SU-DHL-6 (cell line): ENCODE measurements at regions not wholly inside any gene's neighbourhood (a gene's known extent, or its start where the extent isn't known, plus 50 kb on each side); places are given as distances from the start of the nearest gene placed in this dataset.

Experiments
- H2AFZ ChIP-seq: fragments of 200-600 bp; sonication (generic); 2 replicates; pipeline ENCODE4 v1.6.1; 2014; ENCODE audit warnings: low read depth, mild to moderate bottlenecking, moderate library complexity, mixed read lengths, antibody characterized with exemption, low read length; ENCODE audit not compliant: severe bottlenecking
- H3F3A ChIP-seq: fragments of 200-600 bp; shearing (Covaris generic); 2 replicates; pipeline ENCODE4 v1.6.0; 2016; ENCODE audit warnings: antibody characterized with exemption, mild to moderate bottlenecking; ENCODE audit not compliant: insufficient read depth
- H3K27ac ChIP-seq: fragments of 200-600 bp; sonication (generic); 2 replicates; pipeline ENCODE4 v1.5.1; 2016; ENCODE audit warnings: low read depth, mild to moderate bottlenecking, low read length, moderate library complexity, mixed read lengths
- H3K27me3 ChIP-seq: fragments of 200-600 bp; sonication (generic), shearing (Covaris generic); 2 replicates; pipeline ENCODE4 v1.6.0; 2014; ENCODE audit warnings: mild to moderate bottlenecking, low read length
- H3K36me3 ChIP-seq: fragments of 200-600 bp; sonication (generic); 2 replicates; pipeline ENCODE4 v1.6.1; 2014; ENCODE audit warnings: mild to moderate bottlenecking, low read length, mixed read lengths
- H3K4me2 ChIP-seq: fragments of 300-600, 200-600 bp; shearing (Covaris generic), sonication (generic); 2 replicates; pipeline ENCODE4 v1.6.0; 2014; ENCODE audit warnings: low read length, low read depth, mild to moderate bottlenecking; ENCODE audit not compliant: poor library complexity, severe bottlenecking
- H3K4me3 ChIP-seq: fragments of 200-600 bp; sonication (generic); 2 replicates; pipeline ENCODE4 v1.5.1; 2014; ENCODE audit warnings: antibody characterized with exemption, low read length, mild to moderate bottlenecking, mixed read lengths; ENCODE audit not compliant: insufficient read depth, poor library complexity, severe bottlenecking
- H3K79me2 ChIP-seq: fragments of 200-600 bp; sonication (generic); 2 replicates; pipeline ENCODE4 v1.6.1; 2014; ENCODE audit warnings: mild to moderate bottlenecking, low read length, moderate library complexity; ENCODE audit not compliant: insufficient read depth
- H3K9ac ChIP-seq: fragments of 200-600 bp; sonication (generic); 2 replicates; pipeline ENCODE4 v1.7.0; 2014; ENCODE audit warnings: mild to moderate bottlenecking, low read length
- H3K9me2 ChIP-seq: fragments of 200-600 bp; sonication (generic); replicated peaks from 2 replicates; pipeline ENCODE4 v1.6.1; 2014; ENCODE audit warnings: low read length; ENCODE audit not compliant: insufficient read depth
- H3K9me3 ChIP-seq: fragments of 200-600 bp; sonication (generic); 2 replicates; pipeline ENCODE4 v1.6.1; 2014; ENCODE audit warnings: low read length, mixed read lengths; ENCODE audit not compliant: insufficient read depth
- H4K20me1 ChIP-seq: fragments of 200-600 bp; sonication (generic); 2 replicates; pipeline ENCODE4 v1.6.1; 2014; ENCODE audit warnings: low read depth, mild to moderate bottlenecking, antibody characterized with exemption, low read length, moderate library complexity, mixed read lengths
- CTCF ChIP-seq: fragments of 200-600 bp; sonication (generic); IDR thresholded peaks from one replicate; pipeline ENCODE4 v1.5.1; 2017; ENCODE audit warnings: antibody characterized with exemption, mild to moderate bottlenecking, low read length, moderate library complexity; ENCODE audit not compliant: insufficient read depth, poor library complexity, severe bottlenecking
- EZH2phosphoT487 ChIP-seq: fragments of 200-600 bp; sonication (generic), shearing (Covaris generic); conservative IDR thresholded peaks from 2 replicates; pipeline ENCODE4 v1.6.1; 2018; ENCODE audit warnings: mild to moderate bottlenecking, antibody characterized with exemption, low read length, moderate library complexity, mixed read lengths

DNA sequence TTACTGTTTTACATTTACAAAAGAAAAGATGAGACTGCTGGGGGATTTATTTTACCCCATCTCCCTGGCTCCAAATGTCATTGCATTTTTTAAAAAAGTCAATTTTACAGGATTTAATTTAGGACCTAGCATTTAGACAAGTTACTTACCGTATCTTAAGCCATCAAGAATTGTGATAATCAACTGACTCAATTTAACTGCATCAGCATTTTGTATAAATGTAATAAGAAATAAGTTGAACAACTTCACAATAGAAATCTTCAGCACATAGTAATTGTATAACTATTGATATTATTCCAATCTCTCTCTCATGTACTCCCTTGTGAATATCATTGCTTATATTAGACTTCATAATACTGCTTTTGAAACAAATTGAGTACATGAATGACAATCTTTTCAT lies 907.5 kb upstream of the SLC10A2 start:
- H3K27ac ChIP-seq = no peak overlapping the region
- no peak overlapping the region for H3K4me3 ChIP-seq
- no peaks in the 10 kb centered on the region for H3F3A ChIP-seq
- no peak overlapping the region for H3K9ac ChIP-seq
- no peaks in the 10 kb centered on the region for H3K27me3 ChIP-seq
- no peaks in the 10 kb centered on the region for H3K36me3 ChIP-seq
- no peak overlapping the region for H3K4me2 ChIP-seq
- H2AFZ ChIP-seq = no peak overlapping the region
- H3K79me2 ChIP-seq = no peaks in the 10 kb centered on the region
- no peaks in the 10 kb centered on the region for H3K9me3 ChIP-seq
- TF ChIP-seq CTCF = no peak
- TF ChIP-seq EZH2phosphoT487 = no peak
- H3K9me2 ChIP-seq = no peaks in the 10 kb centered on the region
- no peaks in the 10 kb centered on the region for H4K20me1 ChIP-seq

- Histone ChIP-seq H3K79me2 (no peaks in the 10 kb centered on the region), H4K20me1 (no peaks in the 10 kb centered on the region)
Observed at GRCh38 chr13:103969520-103970050, 903.4 kb upstream of the SLC10A2 start.

GRCh38 chr13:103965506-103966243 lies 899.5 kb upstream of the SLC10A2 start:
- Histone ChIP-seq H3K4me3 (no peak overlapping the region), H3K9ac (no peak overlapping the region), H3K79me2 (no peaks in the 10 kb centered on the region), H3K27ac (no peak overlapping the region), H3K4me2 (no peak overlapping the region), H3F3A (no peaks in the 10 kb centered on the region), H3K9me3 (no peaks in the 10 kb centered on the region), H3K9me2 (no peaks in the 10 kb centered on the region), H3K27me3 (no peaks in the 10 kb centered on the region), H4K20me1 (no peaks in the 10 kb centered on the region), H2AFZ (no peak overlapping the region), H3K36me3 (no peaks in the 10 kb centered on the region)
- TF ChIP-seq EZH2phosphoT487 (no peak), CTCF (no peak)

More at GRCh38 chr13:103969520-103970050, 903.4 kb upstream of the SLC10A2 start:
- no peaks in the 10 kb centered on the region for H3K9me2 ChIP-seq
- H3K9me3 ChIP-seq = no peaks in the 10 kb centered on the region
- no peak overlapping the region for H3K4me2 ChIP-seq
- no peak for TF ChIP-seq EZH2phosphoT487
- TF ChIP-seq CTCF = no peak
- H3K9ac ChIP-seq = no peak overlapping the region
- no peaks in the 10 kb centered on the region for H3K36me3 ChIP-seq
- H3K27ac ChIP-seq = no peak overlapping the region
- H3K27me3 ChIP-seq = no peaks in the 10 kb centered on the region
- H3F3A ChIP-seq = no peaks in the 10 kb centered on the region
- no peak overlapping the region for H3K4me3 ChIP-seq
- no peak overlapping the region for H2AFZ ChIP-seq
